Spleen (tissue), 7 donors: ENCODE measurements at regions not wholly inside any gene's neighbourhood (a gene's known extent, or its start where the extent isn't known, plus 50 kb on each side); places are given as distances from the start of the nearest gene placed in this dataset.

Experiments
- CTCF ChIP-seq, 11 experiments: fragments of 200-600 bp in 7 of 11; fragments of 450-650 bp in 4 of 11; sonication (generic) in 4 of 11; IDR thresholded peaks in 8 of 11; conservative IDR thresholded peaks in 3 of 11; 1 replicate in 7 of 11; 2 replicates in 4 of 11; pipeline versions ENCODE4 v1.4.0 to v1.8.0; 2016 to 2021; ENCODE audit warnings: antibody characterized with exemption in 11 of 11, inconsistent platforms in 4 of 11, mild to moderate bottlenecking in 1 of 11
- POLR2A ChIP-seq, 3 donors: fragments of 450-650 bp; IDR thresholded peaks; one replicate each; pipeline ENCODE4 v1.5.1; 2017; ENCODE audit warnings: antibody characterized with exemption in 3 of 3, mild to moderate bottlenecking in 1 of 3
- POLR2AphosphoS5 ChIP-seq, 3 donors: sonication (generic); formaldehyde crosslinking; IDR thresholded peaks; one replicate each; pipeline ENCODE4 v1.5.1; 2017; ENCODE audit warnings: antibody characterized with exemption in 3 of 3
- donor health status: DM: no; HTN: no; CAD: no; lungs with moderate emphysema.
- donor health status: DM: no; HTN: no; CAD: no.
- donor health status: DM: no; HTN: no; CAD: no.

GRCh38 chr13:91278291-91278690, 69.2 kb upstream of the MIR17HG start:
- TF ChIP-seq CTCF (IDR thresholded peaks at IDR 0.05 in 8 of 11, conservative IDR thresholded peaks at IDR 0.05 in 3 of 11): no peak
- no peak for TF ChIP-seq POLR2AphosphoS5 (IDR thresholded peaks at IDR 0.05)
- no peak for TF ChIP-seq POLR2A (IDR thresholded peaks at IDR 0.05)
